ENCODE measurements at regions not wholly inside any gene's neighbourhood (a gene's known extent, or its start where the extent isn't known, plus 50 kb on each side); places are given as distances from the start of the nearest gene placed in this dataset.
A peak's percentile ranks its signal among the peaks of the same experiment; 100 is the strongest.

DNA sequence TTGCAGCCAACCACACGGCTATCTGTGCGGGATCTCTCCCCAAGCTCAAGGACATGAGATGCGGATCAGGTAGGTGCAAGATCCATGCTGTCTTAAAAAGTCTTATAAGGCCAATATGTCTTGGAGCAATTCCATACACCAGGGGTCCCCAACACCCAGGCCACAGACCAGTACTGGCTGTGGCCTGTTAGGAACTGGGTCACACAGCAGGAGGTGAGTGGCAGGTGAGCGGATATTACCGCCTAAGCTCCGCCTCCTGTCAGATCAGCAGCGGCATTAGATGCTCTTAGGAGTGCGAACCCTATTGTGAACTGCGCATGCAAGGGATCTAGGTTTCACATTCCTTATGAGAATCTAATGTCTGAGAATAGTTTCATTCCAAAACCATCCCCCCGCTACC lies 68.8 kb upstream of the ZNF599 start:
- no peaks in the 10 kb centered on the region for H3K9me3 ChIP-seq (ENCODE audit: control insufficient read depth in 2 of 2, low read length in 2 of 2)
- H3K9ac ChIP-seq (ENCODE audit: low read length in 2 of 2): no peak overlapping the region
- H3K36me3 ChIP-seq (ENCODE audit: control insufficient read depth in 2 of 2, insufficient read depth in 2 of 2, low read length in 2 of 2): no peaks in the 10 kb centered on the region
- H3K27ac ChIP-seq (ENCODE audit: low read length): no peak overlapping the region
- H3K27me3 ChIP-seq (ENCODE audit: control insufficient read depth in 1 of 2, insufficient read depth in 2 of 2, low read length in 2 of 2): peaks cover 10 to 20% of the 10 kb centered on the region in 2 donors
- no peaks in the 10 kb centered on the region for H3K4me1 ChIP-seq (ENCODE audit: control insufficient read depth, insufficient read depth, low read length)
- H3K4me3 ChIP-seq (ENCODE audit: low read length in 2 of 2): no peak overlapping the region

DNA sequence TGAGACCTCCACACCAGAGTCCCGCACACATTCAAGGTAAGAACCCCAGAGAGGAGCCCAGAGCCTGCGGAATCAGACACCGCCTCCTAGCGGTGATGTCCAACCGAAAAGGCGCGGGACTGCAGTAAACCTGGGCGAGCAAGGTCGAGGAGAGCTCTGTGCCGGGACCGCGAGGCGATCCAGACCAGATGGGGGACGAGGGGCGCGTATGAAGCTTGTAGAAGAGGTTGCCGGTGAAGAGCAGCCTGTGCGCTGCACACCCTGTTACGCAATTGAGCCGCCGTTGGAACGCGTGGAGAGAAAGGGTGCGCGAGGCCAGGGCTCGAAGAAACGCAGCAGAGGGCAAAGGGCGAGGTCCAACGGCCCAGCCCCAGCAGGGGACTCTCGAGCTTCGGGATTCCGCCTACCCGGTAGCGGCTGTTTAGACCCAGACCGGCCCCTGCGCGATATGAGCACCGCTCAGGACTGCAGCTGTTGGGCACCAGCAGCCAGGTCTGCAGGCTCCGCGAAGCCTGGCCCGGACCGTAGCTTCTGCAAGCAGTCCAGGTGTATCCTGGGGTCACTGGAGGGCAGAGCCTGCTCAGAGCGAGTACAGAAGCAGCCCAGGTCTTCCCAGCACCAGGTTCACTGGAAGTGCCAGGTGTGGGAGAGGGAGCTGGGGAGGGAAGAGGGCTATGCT lies 65.9 kb upstream of the ZNF599 start:
- peaks cover 10 to 24% of the 10 kb centered on the region in 2 donors for H3K27me3 ChIP-seq (ENCODE audit: control insufficient read depth in 1 of 2, insufficient read depth in 2 of 2, low read length in 2 of 2)
- no peak overlapping the region for H3K27ac ChIP-seq (ENCODE audit: low read length)
- H3K9me3 ChIP-seq (ENCODE audit: control insufficient read depth in 2 of 2, low read length in 2 of 2): no peaks in the 10 kb centered on the region
- H3K4me1 ChIP-seq (ENCODE audit: control insufficient read depth, insufficient read depth, low read length): no peaks in the 10 kb centered on the region
- H3K4me3 ChIP-seq (ENCODE audit: low read length in 2 of 2): peak overlapping the region in 1 of 2 donors; percentile 22
- no peak overlapping the region for H3K9ac ChIP-seq (ENCODE audit: low read length in 2 of 2)
- no peaks in the 10 kb centered on the region for H3K36me3 ChIP-seq (ENCODE audit: control insufficient read depth in 2 of 2, insufficient read depth in 2 of 2, low read length in 2 of 2)

DNA sequence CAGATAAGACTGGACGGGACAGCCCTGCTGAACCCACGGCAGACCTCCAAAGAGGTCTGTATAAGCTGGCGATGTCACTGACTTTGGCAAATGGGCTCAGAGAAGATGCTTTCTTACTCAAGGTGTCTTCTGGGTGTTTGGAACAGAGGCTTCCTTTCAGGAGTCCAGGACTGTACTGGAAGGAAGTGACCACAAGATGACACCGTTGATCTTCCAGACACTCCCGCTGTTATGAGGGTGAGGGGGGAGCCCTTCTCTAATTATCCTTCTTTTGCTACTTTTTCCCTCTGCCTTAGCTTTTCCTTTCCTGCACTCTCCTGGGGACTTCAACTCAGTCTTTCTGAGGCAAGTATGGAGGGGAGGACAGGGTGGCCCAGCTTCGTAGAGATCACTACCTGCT lies 65.2 kb upstream of the ZNF599 start:
- H3K4me1 ChIP-seq (ENCODE audit: control insufficient read depth, insufficient read depth, low read length): no peaks in the 10 kb centered on the region
- H3K36me3 ChIP-seq (ENCODE audit: control insufficient read depth in 2 of 2, insufficient read depth in 2 of 2, low read length in 2 of 2): no peaks in the 10 kb centered on the region
- H3K9ac ChIP-seq (ENCODE audit: low read length in 2 of 2): no peak overlapping the region
- no peaks in the 10 kb centered on the region for H3K9me3 ChIP-seq (ENCODE audit: control insufficient read depth in 2 of 2, low read length in 2 of 2)
- no peak overlapping the region for H3K4me3 ChIP-seq (ENCODE audit: low read length in 2 of 2)
- H3K27me3 ChIP-seq (ENCODE audit: control insufficient read depth in 1 of 2, insufficient read depth in 2 of 2, low read length in 2 of 2): peaks cover 10 to 24% of the 10 kb centered on the region in 2 donors
- H3K27ac ChIP-seq (ENCODE audit: low read length): no peak overlapping the region

DNA sequence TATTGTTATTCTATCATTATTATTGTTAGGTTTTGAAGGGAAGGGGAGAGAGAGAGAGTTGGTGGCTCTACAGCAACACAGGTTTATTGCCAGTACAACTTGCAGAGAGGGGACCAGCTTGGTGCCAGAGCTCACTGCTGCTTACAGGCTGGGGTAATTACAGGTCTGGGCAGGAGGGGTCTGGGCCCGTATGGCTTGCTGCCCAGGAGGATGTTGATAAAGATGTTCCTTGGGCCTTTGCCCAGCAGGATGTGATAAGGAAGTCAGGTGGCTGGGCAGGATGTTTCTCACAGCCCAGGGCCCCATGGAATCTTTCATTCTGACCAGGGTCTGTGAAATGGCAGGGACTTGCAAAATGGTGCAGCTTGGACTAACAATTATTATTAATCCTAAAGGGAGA lies 64.2 kb upstream of the ZNF599 start:
- no peak overlapping the region for H3K9ac ChIP-seq (ENCODE audit: low read length in 2 of 2)
- peaks cover 10 to 24% of the 10 kb centered on the region in 2 donors for H3K27me3 ChIP-seq (ENCODE audit: control insufficient read depth in 1 of 2, insufficient read depth in 2 of 2, low read length in 2 of 2)
- H3K4me1 ChIP-seq (ENCODE audit: control insufficient read depth, insufficient read depth, low read length): no peaks in the 10 kb centered on the region
- no peak overlapping the region for H3K27ac ChIP-seq (ENCODE audit: low read length)
- H3K9me3 ChIP-seq (ENCODE audit: control insufficient read depth in 2 of 2, low read length in 2 of 2): no peaks in the 10 kb centered on the region
- H3K36me3 ChIP-seq (ENCODE audit: control insufficient read depth in 2 of 2, insufficient read depth in 2 of 2, low read length in 2 of 2): no peaks in the 10 kb centered on the region
- no peak overlapping the region for H3K4me3 ChIP-seq (ENCODE audit: low read length in 2 of 2)

DNA sequence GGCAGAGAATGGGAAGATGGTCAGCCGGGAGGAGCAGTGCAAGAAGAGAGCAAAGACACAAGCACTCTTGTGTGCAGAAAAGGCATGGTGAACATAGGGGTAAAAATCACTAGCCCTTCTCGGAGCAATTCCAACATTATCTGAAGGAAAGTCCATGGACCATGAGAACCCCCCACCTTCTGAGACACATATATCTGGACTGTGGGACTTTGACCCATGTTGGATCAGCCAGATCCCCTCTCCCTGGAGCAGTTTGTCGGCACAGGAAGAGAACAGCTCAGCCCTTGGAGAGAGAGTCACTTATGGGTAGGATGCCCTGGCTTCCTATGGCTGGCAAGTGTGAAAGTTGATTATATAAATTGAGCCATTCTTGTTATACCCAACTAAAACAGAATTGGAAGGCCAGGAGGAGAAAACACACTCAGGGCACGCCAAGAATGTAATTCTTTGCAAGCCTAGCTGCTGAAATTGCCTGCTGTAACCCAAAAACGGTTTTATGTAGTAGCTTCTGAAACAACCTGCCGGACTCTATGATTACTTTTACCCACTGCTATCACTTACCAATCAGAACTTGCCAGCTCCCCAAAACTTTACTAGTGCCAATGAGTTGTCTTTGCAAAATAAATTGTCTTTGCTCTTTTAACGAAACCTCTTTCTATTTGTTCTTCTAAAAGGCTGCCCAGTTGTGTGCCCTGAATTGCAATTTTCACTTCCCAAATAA lies 62.8 kb upstream of the ZNF599 start:
- Histone ChIP-seq H3K4me1 (ENCODE audit: control insufficient read depth, insufficient read depth, low read length) (no peaks in the 10 kb centered on the region), H3K9me3 (ENCODE audit: control insufficient read depth in 2 of 2, low read length in 2 of 2) (peaks cover 0 to 3% of the 10 kb centered on the region in 2 donors), H3K9ac (ENCODE audit: low read length in 2 of 2) (no peak overlapping the region), H3K27ac (ENCODE audit: low read length) (no peak overlapping the region), H3K36me3 (ENCODE audit: control insufficient read depth in 2 of 2, insufficient read depth in 2 of 2, low read length in 2 of 2) (no peaks in the 10 kb centered on the region), H3K27me3 (ENCODE audit: control insufficient read depth in 1 of 2, insufficient read depth in 2 of 2, low read length in 2 of 2) (peaks cover 10 to 24% of the 10 kb centered on the region in 2 donors), H3K4me3 (ENCODE audit: low read length in 2 of 2) (no peak overlapping the region)

DNA sequence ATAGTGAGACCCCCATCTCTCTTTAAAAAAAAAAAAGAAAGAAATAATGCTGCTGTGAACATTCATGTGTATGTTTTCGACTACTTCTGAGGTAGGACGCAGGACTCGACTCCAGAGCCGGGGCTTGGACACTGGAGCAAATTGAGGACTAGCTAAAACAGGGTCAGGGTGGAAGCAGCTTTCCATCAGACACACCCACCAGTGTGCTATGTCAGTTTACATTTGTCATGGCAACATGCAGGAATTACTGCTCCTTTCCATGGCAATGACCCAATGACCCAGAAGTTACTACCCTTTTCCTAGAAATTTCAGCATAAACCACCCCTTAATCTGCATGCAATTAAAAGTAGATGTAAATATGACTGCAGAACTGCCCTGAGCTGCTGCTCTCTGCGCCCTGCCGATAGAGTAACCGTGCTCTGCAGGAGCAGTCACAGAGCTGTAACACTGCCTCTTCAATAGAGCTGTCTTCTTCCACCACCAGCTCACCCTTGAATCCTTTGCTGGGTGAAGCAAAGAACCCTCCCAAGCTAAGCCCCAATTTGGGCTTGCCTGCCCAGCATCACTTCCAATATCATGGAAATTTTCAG lies 61.6 kb upstream of the ZNF599 start:
- Histone ChIP-seq H3K27ac (ENCODE audit: low read length) (no peak overlapping the region), H3K4me3 (ENCODE audit: low read length in 2 of 2) (no peak overlapping the region), H3K4me1 (ENCODE audit: control insufficient read depth, insufficient read depth, low read length) (no peaks in the 10 kb centered on the region), H3K9me3 (ENCODE audit: control insufficient read depth in 2 of 2, low read length in 2 of 2) (peaks cover 0 to 3% of the 10 kb centered on the region in 2 donors), H3K27me3 (ENCODE audit: control insufficient read depth in 1 of 2, insufficient read depth in 2 of 2, low read length in 2 of 2) (peaks cover 8 to 24% of the 10 kb centered on the region in 2 donors), H3K36me3 (ENCODE audit: control insufficient read depth in 2 of 2, insufficient read depth in 2 of 2, low read length in 2 of 2) (no peaks in the 10 kb centered on the region), H3K9ac (ENCODE audit: low read length in 2 of 2) (no peak overlapping the region)

DNA sequence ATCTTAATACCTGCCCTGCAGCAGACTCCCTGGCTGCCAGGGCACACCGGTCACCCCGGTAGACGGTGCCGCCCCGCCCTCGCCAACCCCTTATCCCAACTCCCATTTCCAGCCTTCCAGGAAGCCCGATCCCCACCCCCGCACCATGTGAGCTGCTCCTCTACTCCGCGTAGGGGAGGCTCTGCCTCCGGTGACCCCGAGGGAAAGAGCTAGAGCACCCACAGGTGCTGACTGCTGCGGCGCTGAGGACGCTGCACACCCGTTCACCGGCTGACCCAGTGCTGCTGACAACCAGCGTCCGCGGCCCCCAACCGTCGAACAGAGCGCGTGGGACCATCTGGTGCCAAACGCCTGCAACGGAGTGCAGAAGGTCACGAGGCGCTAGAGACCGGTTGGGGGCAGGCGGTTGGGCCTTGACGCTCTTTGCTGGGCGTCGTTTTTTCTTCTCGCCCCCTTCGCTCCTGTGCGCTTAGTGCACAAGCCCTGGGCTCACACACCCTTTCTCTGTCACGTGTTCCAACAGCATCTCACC lies 59.6 kb upstream of the ZNF599 start:
- Histone ChIP-seq H3K9ac (ENCODE audit: low read length in 2 of 2) (no peak overlapping the region), H3K9me3 (ENCODE audit: control insufficient read depth in 2 of 2, low read length in 2 of 2) (peaks cover 0 to 3% of the 10 kb centered on the region in 2 donors), H3K27me3 (ENCODE audit: control insufficient read depth in 1 of 2, insufficient read depth in 2 of 2, low read length in 2 of 2) (peaks cover 0 to 7% of the 10 kb centered on the region in 2 donors), H3K27ac (ENCODE audit: low read length) (no peak overlapping the region), H3K36me3 (ENCODE audit: control insufficient read depth in 2 of 2, insufficient read depth in 2 of 2, low read length in 2 of 2) (no peaks in the 10 kb centered on the region), H3K4me1 (ENCODE audit: control insufficient read depth, insufficient read depth, low read length) (no peaks in the 10 kb centered on the region), H3K4me3 (ENCODE audit: low read length in 2 of 2) (no peak overlapping the region)

DNA sequence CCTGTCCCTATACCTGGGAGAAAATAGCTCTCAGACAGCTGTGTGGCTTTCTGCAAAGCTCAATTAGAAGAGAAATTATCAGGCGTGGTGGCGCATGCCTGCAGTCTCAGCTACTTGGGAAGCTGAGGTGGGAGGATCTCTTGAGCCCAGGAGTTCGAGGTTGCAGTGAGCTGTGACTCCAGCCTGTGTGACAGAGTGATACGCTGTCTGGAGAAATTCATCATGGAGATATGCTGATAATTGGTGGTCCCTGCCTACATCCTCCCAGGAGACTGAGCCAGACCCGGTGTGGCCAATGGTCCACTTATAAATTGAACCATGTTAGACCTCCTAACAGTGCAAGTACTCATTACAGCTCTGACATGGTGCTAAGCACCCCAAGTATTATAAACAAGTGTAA lies 58.7 kb upstream of the ZNF599 start:
- Histone ChIP-seq H3K27ac (ENCODE audit: low read length) (no peak overlapping the region), H3K9ac (ENCODE audit: low read length in 2 of 2) (no peak overlapping the region), H3K36me3 (ENCODE audit: control insufficient read depth in 2 of 2, insufficient read depth in 2 of 2, low read length in 2 of 2) (no peaks in the 10 kb centered on the region), H3K9me3 (ENCODE audit: control insufficient read depth in 2 of 2, low read length in 2 of 2) (peaks cover 0 to 3% of the 10 kb centered on the region in 2 donors), H3K27me3 (ENCODE audit: control insufficient read depth in 1 of 2, insufficient read depth in 2 of 2, low read length in 2 of 2) (peaks cover 0 to 4% of the 10 kb centered on the region in 2 donors), H3K4me3 (ENCODE audit: low read length in 2 of 2) (no peak overlapping the region), H3K4me1 (ENCODE audit: control insufficient read depth, insufficient read depth, low read length) (no peaks in the 10 kb centered on the region)

DNA sequence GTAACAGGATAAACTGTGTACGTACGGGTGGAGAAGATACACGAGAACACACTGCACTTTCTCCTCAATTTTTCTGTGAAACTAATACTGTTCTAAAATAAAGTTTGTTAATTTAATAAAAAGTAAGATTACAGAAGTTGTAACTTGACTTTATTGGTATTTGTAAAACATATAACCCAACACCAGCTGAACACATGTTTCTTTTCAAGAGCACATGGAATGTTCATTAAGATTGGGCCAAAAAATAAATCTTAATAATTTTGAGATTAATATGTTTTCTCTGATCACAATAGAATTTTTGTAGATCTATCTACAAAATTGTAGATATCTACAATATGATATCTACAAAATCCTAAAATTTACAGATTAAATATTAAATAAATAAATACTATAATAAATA lies 55.1 kb upstream of the ZNF599 start:
- no peaks in the 10 kb centered on the region for H3K36me3 ChIP-seq (ENCODE audit: control insufficient read depth in 2 of 2, insufficient read depth in 2 of 2, low read length in 2 of 2)
- H3K4me3 ChIP-seq (ENCODE audit: low read length in 2 of 2): no peak overlapping the region
- no peaks in the 10 kb centered on the region for H3K4me1 ChIP-seq (ENCODE audit: control insufficient read depth, insufficient read depth, low read length)
- peaks cover 0 to 3% of the 10 kb centered on the region in 2 donors for H3K9me3 ChIP-seq (ENCODE audit: control insufficient read depth in 2 of 2, low read length in 2 of 2)
- H3K27me3 ChIP-seq (ENCODE audit: control insufficient read depth in 1 of 2, insufficient read depth in 2 of 2, low read length in 2 of 2): no peaks in the 10 kb centered on the region
- H3K9ac ChIP-seq (ENCODE audit: low read length in 2 of 2): no peak overlapping the region
- no peak overlapping the region for H3K27ac ChIP-seq (ENCODE audit: low read length)

DNA sequence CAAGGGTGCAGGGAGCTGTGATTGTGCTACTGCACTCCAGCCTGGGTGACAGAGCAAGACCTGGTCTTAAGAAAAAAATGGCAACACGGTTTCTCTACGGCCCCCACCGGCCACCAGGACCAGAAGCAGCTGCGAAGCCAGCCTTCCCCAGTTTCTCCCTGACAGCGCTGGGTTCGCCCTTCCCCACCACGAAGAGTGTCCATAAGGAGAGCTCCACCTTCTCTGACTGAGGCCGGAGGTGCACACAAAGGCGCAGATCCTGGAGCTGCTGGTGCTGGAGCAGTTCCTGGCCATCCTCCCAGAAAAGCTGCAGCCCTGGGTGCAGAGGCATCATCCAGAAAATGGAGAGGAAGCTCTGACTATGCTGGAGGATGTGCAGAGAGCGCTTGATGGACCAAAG lies 52.2 kb upstream of the ZNF599 start:
- Histone ChIP-seq H3K27ac (ENCODE audit: low read length) (no peak overlapping the region), H3K9ac (ENCODE audit: low read length in 2 of 2) (no peak overlapping the region), H3K36me3 (ENCODE audit: control insufficient read depth in 2 of 2, insufficient read depth in 2 of 2, low read length in 2 of 2) (no peaks in the 10 kb centered on the region), H3K9me3 (ENCODE audit: control insufficient read depth in 2 of 2, low read length in 2 of 2) (no peaks in the 10 kb centered on the region), H3K4me1 (ENCODE audit: control insufficient read depth, insufficient read depth, low read length) (no peaks in the 10 kb centered on the region), H3K4me3 (ENCODE audit: low read length in 2 of 2) (no peak overlapping the region), H3K27me3 (ENCODE audit: control insufficient read depth in 1 of 2, insufficient read depth in 2 of 2, low read length in 2 of 2) (no peaks in the 10 kb centered on the region)
